NT2/D1 (cell line): ENCODE measurements at regions not wholly inside any gene's neighbourhood (a gene's known extent, or its start where the extent isn't known, plus 50 kb on each side); places are given as distances from the start of the nearest gene placed in this dataset.

Experiments used
- SUZ12 ChIP-seq: IDR thresholded peaks from 2 replicates; pipeline ENCODE4 v1.6.1; 2011; ENCODE audit not compliant: insufficient read length, insufficient read depth; ENCODE audit errors: extremely low read depth
- YY1 ChIP-seq: IDR thresholded peaks from 2 replicates; pipeline ENCODE4 v1.6.1; 2011; ENCODE audit not compliant: insufficient read length, insufficient read depth
- ZNF274 ChIP-seq: IDR thresholded peaks from 2 replicates; pipeline ENCODE4 v1.6.1; 2011; ENCODE audit warnings: mild to moderate bottlenecking, low read depth, low read length

DNA sequence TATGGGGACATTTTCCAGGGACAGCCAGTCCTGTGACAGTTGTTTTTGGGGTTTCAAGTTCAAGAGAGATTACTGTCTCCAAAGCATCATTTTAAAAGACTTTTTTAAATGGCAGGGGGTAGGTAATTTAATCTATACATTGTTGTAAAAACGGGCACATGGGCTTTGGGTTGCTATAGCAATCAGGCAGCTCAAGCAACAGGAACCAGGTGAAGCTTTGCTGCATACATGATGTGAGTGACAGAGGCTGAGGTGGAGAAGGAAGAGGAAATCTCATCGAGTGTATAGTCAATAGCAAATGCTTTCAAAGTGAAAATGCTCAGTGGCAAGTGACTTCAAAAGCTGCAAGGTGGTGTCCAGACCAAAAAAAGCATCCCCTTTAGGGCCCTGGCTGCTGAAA lies 277.4 kb upstream of the JAG1 start:
- TF ChIP-seq ZNF274 (no peak), YY1 (no peak), SUZ12 (no peak)
